SH-SY5Y (cell line): ENCODE measurements at regions not wholly inside any gene's neighbourhood (a gene's known extent, or its start where the extent isn't known, plus 50 kb on each side); places are given as distances from the start of the nearest gene placed in this dataset.

Experiments
- GATA2 ChIP-seq: IDR thresholded peaks from 2 replicates; pipeline ENCODE4 v1.6.1; 2011; ENCODE audit warnings: mild to moderate bottlenecking, low read depth, low read length
- GATA3 ChIP-seq: IDR thresholded peaks from 2 replicates; pipeline ENCODE4 v1.6.1; 2011; ENCODE audit warnings: low read depth, mild to moderate bottlenecking, low read length, moderate library complexity

GRCh38 chr4:137952116-137952515 is 290.0 kb downstream of the SLC7A11 start:
- no peak for TF ChIP-seq GATA2
- no peak for TF ChIP-seq GATA3
